HepG2 (cell line): ENCODE measurements at regions not wholly inside any gene's neighbourhood (a gene's known extent, or its start where the extent isn't known, plus 50 kb on each side); places are given as distances from the start of the nearest gene placed in this dataset.

Source experiments
- MYC ChIP-seq: sonication (generic); formaldehyde crosslinking; IDR thresholded peaks from 2 replicates; pipeline ENCODE4 v1.9.0; 2021; ENCODE audit warnings: missing genetic modification reagents, borderline replicate concordance
- SALL1 ChIP-seq: sonication (generic); formaldehyde crosslinking; IDR thresholded peaks from 2 replicates; pipeline ENCODE4 v1.8.0; 2022; ENCODE audit warnings: mild to moderate bottlenecking, missing genetic modification reagents
- SIN3A ChIP-seq: IDR thresholded peaks from 2 replicates; pipeline ENCODE4 v1.6.1; 2011; ENCODE audit warnings: low read depth, mild to moderate bottlenecking, control low read depth, low read length, borderline replicate concordance

- TF ChIP-seq MYC (CRISPR knock-in tag) (no peak), SIN3A (no peak), SALL1 (CRISPR knock-in tag) (0 out of 2 replicates have a peak, but pooled peaks have one; percentile 14)
These were observed 112.0 kb downstream of the NPIPB5 start for GRCh38 chr16:22622703-22623102.
